ENCODE measurements at regions not wholly inside any gene's neighbourhood (a gene's known extent, or its start where the extent isn't known, plus 50 kb on each side); places are given as distances from the start of the nearest gene placed in this dataset.
"Not testable (repeated sequence)": the region's sequence is repeated elsewhere in the genome, so short reads cannot be mapped to it uniquely, and the experiment has no call there.

DNA sequence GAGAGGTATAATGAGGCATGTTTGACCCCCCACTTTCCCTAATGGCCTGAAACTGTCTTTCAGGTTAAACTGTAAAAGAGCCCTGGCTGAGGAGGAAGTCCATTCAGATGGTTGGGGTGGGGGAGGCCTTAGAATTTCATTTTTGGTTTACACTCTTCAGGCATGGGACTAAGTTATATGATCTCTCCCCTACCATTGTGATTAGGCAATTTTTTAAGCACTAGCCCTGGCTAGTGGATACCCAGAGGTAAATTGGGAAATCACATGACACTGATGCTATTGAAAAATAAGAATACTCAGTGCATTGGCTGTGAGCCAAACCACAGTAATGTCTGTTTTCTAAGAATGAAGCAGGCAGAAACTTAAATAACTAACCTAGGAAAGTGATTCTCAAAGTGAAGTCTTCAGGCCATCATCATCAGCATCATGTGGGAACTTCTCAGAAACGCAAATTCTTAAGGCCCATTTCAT lies 149.7 kb downstream of the RRAGB start:
- peak; percentile 1 to 57 for DNase-seq (ENCODE audit: low read depth in 2 of 2)
- TF ChIP-seq, protein P1, sequence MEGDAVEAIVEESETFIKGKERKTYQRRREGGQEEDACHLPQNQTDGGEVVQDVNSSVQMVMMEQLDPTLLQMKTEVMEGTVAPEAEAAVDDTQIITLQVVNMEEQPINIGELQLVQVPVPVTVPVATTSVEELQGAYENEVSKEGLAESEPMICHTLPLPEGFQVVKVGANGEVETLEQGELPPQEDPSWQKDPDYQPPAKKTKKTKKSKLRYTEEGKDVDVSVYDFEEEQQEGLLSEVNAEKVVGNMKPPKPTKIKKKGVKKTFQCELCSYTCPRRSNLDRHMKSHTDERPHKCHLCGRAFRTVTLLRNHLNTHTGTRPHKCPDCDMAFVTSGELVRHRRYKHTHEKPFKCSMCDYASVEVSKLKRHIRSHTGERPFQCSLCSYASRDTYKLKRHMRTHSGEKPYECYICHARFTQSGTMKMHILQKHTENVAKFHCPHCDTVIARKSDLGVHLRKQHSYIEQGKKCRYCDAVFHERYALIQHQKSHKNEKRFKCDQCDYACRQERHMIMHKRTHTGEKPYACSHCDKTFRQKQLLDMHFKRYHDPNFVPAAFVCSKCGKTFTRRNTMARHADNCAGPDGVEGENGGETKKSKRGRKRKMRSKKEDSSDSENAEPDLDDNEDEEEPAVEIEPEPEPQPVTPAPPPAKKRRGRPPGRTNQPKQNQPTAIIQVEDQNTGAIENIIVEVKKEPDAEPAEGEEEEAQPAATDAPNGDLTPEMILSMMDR (IDR thresholded peaks at IDR 0.05; ENCODE audit: low read depth, low read length): no peak

DNA sequence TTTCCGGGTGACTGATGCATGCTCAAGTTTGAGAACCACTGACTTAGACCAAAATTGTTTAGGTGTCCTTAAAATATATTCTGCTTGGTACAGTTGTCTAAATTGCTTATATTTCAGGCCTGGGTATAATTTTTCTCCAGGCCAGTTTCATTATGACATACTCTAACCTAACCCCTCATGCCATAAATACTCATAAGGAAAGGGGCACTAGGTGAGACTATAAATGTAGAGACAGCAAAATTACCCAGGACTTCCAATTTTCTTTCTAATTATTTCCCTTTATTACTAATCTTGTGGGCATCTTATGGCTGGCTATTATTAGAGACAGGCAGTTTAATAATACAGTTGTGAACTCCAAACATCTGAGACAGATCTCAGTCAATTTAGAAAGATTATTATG lies 150.2 kb downstream of the RRAGB start:
- no peak for DNase-seq (ENCODE audit: low read depth in 2 of 2)
- no peak overlapping the region for H3K4me3 ChIP-seq (replicated peaks in 1 of 2; ENCODE audit: low read depth in 2 of 2, low read length in 2 of 2)
- TF ChIP-seq, protein P1 (IDR thresholded peaks at IDR 0.05; ENCODE audit: low read depth, low read length): no peak

More for the DNA sequence above, 149.7 kb downstream of the RRAGB start:
- H3K4me3 ChIP-seq (replicated peaks in 1 of 2; ENCODE audit: low read depth in 2 of 2, low read length in 2 of 2): no peak overlapping the region

DNA sequence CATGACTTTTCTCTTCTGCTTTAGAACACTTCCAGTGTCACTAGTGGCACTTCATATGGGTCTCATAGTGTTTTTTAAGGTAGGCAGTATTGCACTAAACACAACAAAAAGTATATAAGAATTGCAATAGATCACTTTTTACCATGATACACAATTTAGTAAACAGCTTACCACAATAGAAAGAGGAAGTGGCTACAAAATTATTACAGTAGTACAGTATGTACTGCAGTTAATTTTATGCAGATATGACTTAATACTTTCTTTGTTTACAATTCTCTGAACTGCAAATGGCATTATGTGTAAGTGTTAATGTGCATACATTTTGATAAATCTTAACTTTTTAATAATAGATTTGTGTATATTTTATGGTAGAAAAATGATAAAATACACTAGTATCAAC lies 157.3 kb downstream of the RRAGB start:
- TF ChIP-seq, protein P1 (IDR thresholded peaks at IDR 0.05; ENCODE audit: low read depth, low read length): no peak
- no peak overlapping the region for H3K4me3 ChIP-seq (replicated peaks in 1 of 2; ENCODE audit: low read depth in 2 of 2, low read length in 2 of 2)
- DNase-seq (ENCODE audit: low read depth in 2 of 2): no peak

DNA sequence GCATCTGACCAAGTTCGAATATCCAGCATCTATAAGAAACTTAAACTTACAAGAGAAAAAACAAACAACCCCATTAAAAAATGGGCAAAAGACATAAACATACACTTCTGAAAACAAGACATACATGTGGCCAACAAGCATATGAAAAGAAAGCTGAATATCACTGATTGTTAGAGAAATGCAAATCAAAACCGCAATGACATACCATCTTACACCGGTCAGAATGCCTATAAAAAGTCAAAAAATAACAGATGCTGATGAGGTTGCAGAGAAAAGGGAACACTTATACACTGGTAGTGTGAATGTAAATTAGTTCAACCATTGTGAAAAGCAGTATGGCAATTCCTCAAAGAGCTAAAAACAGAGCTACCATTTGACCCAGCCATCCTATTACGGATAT lies 166.0 kb downstream of the RRAGB start:
- DNase-seq (ENCODE audit: low read depth in 2 of 2); H3K4me3 ChIP-seq (replicated peaks in 1 of 2; ENCODE audit: low read depth in 2 of 2, low read length in 2 of 2): not testable (repeated sequence)

DNA sequence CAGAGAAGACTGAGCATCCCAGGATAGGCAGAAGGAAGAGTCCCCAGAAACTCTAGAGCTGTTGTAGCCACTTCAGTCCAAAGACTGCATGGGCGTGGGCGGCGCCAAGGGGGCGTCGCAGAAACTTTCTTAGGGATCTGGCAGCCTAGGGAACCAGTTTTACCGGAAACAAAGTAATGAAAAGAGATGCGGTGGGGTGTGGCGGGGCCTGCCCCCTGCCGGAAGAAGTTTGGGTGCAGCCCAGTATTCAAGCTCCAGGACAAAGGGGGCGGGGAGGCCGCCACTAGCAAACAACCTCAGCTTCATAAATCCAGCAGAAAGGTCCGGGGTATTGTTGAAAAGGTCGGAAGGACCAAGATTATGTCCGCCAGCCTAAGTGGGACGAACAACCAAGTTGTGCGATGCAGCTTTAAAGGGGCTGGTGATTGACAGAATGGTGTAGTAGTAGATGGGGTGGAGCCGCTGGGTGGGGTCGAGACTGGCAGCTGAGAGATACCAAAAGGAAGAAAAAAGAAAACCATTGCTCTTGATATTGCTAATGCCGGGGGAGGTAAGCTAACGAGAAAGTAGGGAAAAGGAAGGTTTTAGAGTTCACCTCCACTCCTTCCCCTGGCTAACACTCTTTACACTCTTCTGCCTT lies 190.5 kb downstream of the RRAGB start:
- TF ChIP-seq, protein P1 (IDR thresholded peaks at IDR 0.05; ENCODE audit: low read depth, low read length): peak; percentile 37
- peak overlapping the region; percentile 51 to 62 for H3K4me3 ChIP-seq (replicated peaks in 1 of 2; ENCODE audit: low read depth in 2 of 2, low read length in 2 of 2)

DNA sequence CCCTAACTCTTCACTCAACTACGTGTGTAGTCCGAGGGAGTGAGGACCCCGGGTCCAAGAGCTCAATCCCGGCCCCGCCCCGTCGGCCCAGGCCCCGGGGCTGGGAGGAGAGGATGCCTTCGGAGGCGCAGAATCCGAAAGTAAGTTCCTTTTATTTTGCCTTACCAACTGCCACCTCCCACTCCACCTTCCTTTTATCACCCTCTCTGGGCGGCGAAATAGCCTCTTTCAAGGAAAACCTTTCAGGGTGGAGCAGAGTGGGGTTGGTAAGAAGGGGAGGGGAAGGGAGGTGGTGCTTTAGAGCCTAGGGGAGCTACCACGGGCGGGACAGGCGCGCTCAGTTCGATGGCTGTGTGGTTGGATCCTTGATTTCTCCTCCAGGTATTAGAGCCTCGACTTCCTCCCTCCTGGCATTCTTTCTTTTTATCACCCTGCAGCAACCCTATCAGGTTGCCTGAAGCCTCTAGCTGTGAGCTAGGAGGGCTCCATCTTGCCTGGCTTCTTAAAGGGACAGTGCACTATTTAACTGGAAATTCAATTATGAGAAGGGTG lies 191.2 kb downstream of the RRAGB start:
- TF ChIP-seq, protein P1 (IDR thresholded peaks at IDR 0.05; ENCODE audit: low read depth, low read length): no peak
- DNase-seq (ENCODE audit: low read depth in 2 of 2): peak; percentile 4 to 15
- peak overlapping the region; percentile 51 to 62 for H3K4me3 ChIP-seq (replicated peaks in 1 of 2; ENCODE audit: low read depth in 2 of 2, low read length in 2 of 2)

More for the DNA sequence above, 190.5 kb downstream of the RRAGB start:
- DNase-seq (ENCODE audit: low read depth in 2 of 2): peak; percentile 7 to 28

DNA sequence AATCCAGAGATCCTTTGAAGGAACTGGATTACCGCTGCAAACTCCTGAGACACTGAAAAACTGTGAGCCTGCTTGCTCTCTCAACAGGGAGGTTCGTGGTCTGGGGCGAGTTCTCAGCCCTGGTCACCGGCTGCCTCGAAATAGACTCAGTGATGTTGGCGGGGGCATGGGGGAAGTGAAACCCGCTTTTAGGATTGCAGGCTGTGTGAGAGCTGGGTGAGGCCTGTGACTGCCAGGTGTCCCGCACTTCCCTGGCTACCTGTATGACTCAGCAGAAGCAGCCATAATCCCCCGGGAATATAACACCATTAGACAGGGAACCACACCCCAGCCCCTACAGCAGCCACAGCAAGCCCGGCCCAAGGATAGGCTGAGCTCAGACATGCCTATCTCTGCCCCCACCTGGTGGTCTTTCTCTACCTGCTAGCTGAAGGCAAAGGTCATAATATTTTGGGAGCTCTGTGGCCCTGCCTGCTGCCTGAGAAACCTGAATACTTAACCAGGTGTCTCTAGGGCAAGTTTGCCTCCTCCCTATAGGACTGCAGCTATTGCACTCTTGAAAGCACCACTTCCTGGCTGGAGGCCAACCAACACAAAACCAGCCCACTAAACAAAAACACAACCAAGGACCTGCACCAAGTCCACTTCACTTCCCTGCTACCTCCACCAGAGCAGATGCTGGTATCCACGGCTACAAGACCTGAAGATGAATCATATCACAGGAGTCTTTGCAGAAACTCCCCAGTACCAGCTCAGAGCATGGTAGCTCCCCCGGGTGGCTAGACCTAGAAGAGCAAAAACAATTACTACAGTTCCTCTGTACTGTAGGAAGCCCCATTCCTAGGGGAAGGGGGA lies 202.0 kb downstream of the RRAGB start:
- H3K4me3 ChIP-seq (replicated peaks in 1 of 2; ENCODE audit: low read depth in 2 of 2, low read length in 2 of 2): no peak overlapping the region
- TF ChIP-seq, protein P1 (IDR thresholded peaks at IDR 0.05; ENCODE audit: low read depth, low read length): no peak
- DNase-seq (ENCODE audit: low read depth in 2 of 2): no peak

Data from cardiac fibroblast (primary cell).